22Rv1 (cell line): ENCODE measurements at regions not wholly inside any gene's neighbourhood (a gene's known extent, or its start where the extent isn't known, plus 50 kb on each side); places are given as distances from the start of the nearest gene placed in this dataset.

Source experiments
- H3K27ac ChIP-seq: fragments of 450-650 bp; 2 replicates; pipeline ENCODE4 v1.5.1; 2017
- ZFX ChIP-seq: fragments of 450-650 bp; IDR thresholded peaks from 2 replicates; pipeline ENCODE4 v1.6.1; 2017; ENCODE audit warnings: antibody characterized with exemption, borderline replicate concordance
- TF ChIP-seq, protein P1 (sequence below): fragments of 450-650 bp; IDR thresholded peaks from 2 replicates; pipeline ENCODE4 v1.5.1; 2017; ENCODE audit warnings: mild to moderate bottlenecking

DNA sequence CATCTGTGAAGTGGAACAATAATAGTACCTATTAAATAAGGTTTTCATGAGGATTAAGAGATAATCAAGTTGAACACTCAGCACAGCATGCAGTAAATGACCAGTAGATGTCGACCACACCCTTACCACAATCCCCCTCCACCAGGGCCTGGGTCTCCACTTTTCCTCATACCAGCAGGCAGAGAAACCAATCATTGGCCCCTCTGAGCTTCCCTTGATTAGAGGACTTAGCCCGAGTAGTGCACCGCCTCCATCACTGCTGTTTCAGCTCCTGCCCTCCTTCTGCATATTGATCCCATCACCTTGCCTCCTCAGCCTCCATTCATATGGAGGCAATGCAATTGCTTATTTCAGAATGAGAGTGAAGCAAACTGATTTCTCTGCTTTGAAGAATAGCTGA, 96.5 kb upstream of the CDH11 start:
- no peak for TF ChIP-seq ZFX
- TF ChIP-seq, protein P1, sequence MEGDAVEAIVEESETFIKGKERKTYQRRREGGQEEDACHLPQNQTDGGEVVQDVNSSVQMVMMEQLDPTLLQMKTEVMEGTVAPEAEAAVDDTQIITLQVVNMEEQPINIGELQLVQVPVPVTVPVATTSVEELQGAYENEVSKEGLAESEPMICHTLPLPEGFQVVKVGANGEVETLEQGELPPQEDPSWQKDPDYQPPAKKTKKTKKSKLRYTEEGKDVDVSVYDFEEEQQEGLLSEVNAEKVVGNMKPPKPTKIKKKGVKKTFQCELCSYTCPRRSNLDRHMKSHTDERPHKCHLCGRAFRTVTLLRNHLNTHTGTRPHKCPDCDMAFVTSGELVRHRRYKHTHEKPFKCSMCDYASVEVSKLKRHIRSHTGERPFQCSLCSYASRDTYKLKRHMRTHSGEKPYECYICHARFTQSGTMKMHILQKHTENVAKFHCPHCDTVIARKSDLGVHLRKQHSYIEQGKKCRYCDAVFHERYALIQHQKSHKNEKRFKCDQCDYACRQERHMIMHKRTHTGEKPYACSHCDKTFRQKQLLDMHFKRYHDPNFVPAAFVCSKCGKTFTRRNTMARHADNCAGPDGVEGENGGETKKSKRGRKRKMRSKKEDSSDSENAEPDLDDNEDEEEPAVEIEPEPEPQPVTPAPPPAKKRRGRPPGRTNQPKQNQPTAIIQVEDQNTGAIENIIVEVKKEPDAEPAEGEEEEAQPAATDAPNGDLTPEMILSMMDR = no peak
- no peak overlapping the region for H3K27ac ChIP-seq

GRCh38 chr16:65213866-65214595, 92.2 kb upstream of the CDH11 start:
- no peak overlapping the region for H3K27ac ChIP-seq
- no peak for TF ChIP-seq ZFX
- TF ChIP-seq, protein P1 = no peak

DNA sequence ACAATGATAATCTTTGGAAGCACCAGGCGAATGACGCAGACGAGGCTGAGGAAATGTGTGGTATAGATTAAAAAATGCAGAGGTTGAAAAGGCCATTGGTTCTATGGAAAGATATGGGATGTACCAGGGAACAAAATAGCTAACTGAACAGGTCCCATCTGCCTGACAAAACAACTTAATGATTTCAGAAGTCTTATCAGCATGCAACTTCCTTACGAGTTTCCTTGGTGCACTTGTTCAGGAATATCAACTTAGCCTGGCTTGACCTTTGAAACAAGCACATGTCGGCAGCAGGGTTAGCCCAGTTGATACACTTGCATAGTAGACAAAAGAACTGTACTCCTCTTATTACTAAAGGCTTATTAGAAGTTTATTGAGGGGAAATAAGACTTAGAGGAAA, 90.9 kb upstream of the CDH11 start:
- H3K27ac ChIP-seq = no peak overlapping the region
- TF ChIP-seq ZFX = no peak
- TF ChIP-seq, protein P1 = no peak

GRCh38 chr16:65212240-65212639, 90.4 kb upstream of the CDH11 start:
- TF ChIP-seq, protein P1 = no peak
- TF ChIP-seq ZFX = no peak
- H3K27ac ChIP-seq = no peak overlapping the region

- H3K27ac ChIP-seq = no peak overlapping the region
Observed at GRCh38 chr16:65202461-65202860, 80.6 kb upstream of the CDH11 start.

GRCh38 chr16:65201511-65201910, 79.6 kb upstream of the CDH11 start:
- no peak overlapping the region for H3K27ac ChIP-seq
- TF ChIP-seq, protein P1 = no peak
- no peak for TF ChIP-seq ZFX

More at GRCh38 chr16:65202461-65202860, 80.6 kb upstream of the CDH11 start:
- TF ChIP-seq, protein P1 = no peak
- no peak for TF ChIP-seq ZFX

DNA sequence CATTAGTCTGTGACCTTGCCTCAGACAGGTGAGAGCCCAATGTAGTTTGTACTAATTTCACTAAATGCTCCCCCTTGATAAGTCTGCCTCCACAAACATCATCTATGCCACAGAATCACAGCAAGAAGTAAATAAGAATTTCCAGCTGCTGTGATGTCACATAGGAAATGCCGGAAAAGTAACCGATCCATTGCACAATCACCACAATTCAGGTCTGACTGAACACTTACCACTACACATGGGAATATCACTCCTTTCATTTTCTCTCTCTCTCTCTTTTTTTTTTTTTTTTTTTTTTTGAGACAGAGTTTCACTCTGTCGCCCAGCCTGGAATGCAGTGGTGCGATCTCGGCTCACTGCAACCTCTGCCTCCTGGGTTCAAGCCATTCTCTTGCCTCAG, 79.0 kb upstream of the CDH11 start:
- H3K27ac ChIP-seq = no peak overlapping the region
- TF ChIP-seq ZFX = no peak
- TF ChIP-seq, protein P1 = no peak
